Spleen (tissue), 11 donors: ENCODE measurements at regions not wholly inside any gene's neighbourhood (a gene's known extent, or its start where the extent isn't known, plus 50 kb on each side); places are given as distances from the start of the nearest gene placed in this dataset.

Experiments
- DNase-seq: peaks from one replicate; pipeline ENCODE4 v3.0.0-alpha.2; 2020
- H3K27ac ChIP-seq, 8 donors: fragments of 200-600 bp; sonication (generic) in 7 of 8; 1 replicate in 4 of 8; 2 replicates in 4 of 8; pipeline versions ENCODE4 v1.5.0 to v1.8.0; 2016 to 2021; ENCODE audit warnings: inconsistent platforms in 4 of 8, mild to moderate bottlenecking in 4 of 8, moderate library complexity in 1 of 8
- H3K27me3 ChIP-seq, 7 donors: fragments of 200-600 bp; sonication (generic) in 6 of 7; replicated peaks in 1 of 7; 1 replicate in 4 of 7; 2 replicates in 3 of 7; pipeline versions ENCODE4 v1.5.0 to v1.8.0; 2016 to 2021; ENCODE audit warnings: inconsistent platforms in 3 of 7, mild to moderate bottlenecking in 1 of 7
- H3K36me3 ChIP-seq, 6 donors: fragments of 200-600 bp; sonication (generic) in 5 of 6; 1 replicate in 4 of 6; 2 replicates in 2 of 6; pipeline versions ENCODE4 v1.5.0 to v1.8.0; 2016 to 2021; ENCODE audit warnings: inconsistent platforms in 2 of 6
- H3K4me1 ChIP-seq, 6 donors: fragments of 200-600 bp; sonication (generic) in 5 of 6; 1 replicate in 3 of 6; 2 replicates in 3 of 6; pipeline versions ENCODE4 v1.5.0 to v1.8.0; 2016 to 2021; ENCODE audit warnings: inconsistent platforms in 3 of 6
- H3K4me3 ChIP-seq, 8 donors: fragments of 200-600 bp; sonication (generic) in 7 of 8; 1 replicate in 4 of 8; 2 replicates in 4 of 8; pipeline versions ENCODE4 v1.5.0 to v1.8.0; 2016 to 2021; ENCODE audit warnings: inconsistent platforms in 4 of 8, mild to moderate bottlenecking in 4 of 8, moderate library complexity in 2 of 8
- H3K9me3 ChIP-seq, 8 donors: fragments of 200-600 bp; sonication (generic) in 7 of 8; 1 replicate in 4 of 8; 2 replicates in 4 of 8; pipeline versions ENCODE4 v1.5.0 to v1.8.0; 2016 to 2021; ENCODE audit warnings: inconsistent platforms in 4 of 8
- POLR2A ChIP-seq, 3 donors: fragments of 450-650 bp; IDR thresholded peaks; one replicate each; pipeline ENCODE4 v1.5.1; 2017; ENCODE audit warnings: antibody characterized with exemption in 3 of 3, mild to moderate bottlenecking in 1 of 3
- POLR2AphosphoS5 ChIP-seq, 3 donors: sonication (generic); formaldehyde crosslinking; IDR thresholded peaks; one replicate each; pipeline ENCODE4 v1.5.1; 2017; ENCODE audit warnings: antibody characterized with exemption in 3 of 3
- WGBS, 5 donors: extraction: QIAGEN DNeasy Blood & Tissue Kit in 3 of 5; methylation state at CpG; one replicate each; pipeline versions ENCODE4 v1.1.5 to v1.1.7; 2013 to 2018; 5-methylcytosine and 5-hydroxymethylcytosine counted together
- intact Hi-C: fragments of 100-400 bp; cut with DNase I; formaldehyde crosslinking; loops from one replicate; pipeline ENCODE4 v1.15.0; 2023; ENCODE audit warnings: low total_unique reads
- TF ChIP-seq, protein P1 (sequence below), 11 experiments: fragments of 200-600 bp in 7 of 11; fragments of 450-650 bp in 4 of 11; sonication (generic) in 4 of 11; IDR thresholded peaks in 8 of 11; conservative IDR thresholded peaks in 3 of 11; 1 replicate in 7 of 11; 2 replicates in 4 of 11; pipeline versions ENCODE4 v1.4.0 to v1.8.0; 2016 to 2021; ENCODE audit warnings: antibody characterized with exemption in 11 of 11, inconsistent platforms in 4 of 11, mild to moderate bottlenecking in 1 of 11
- donor health status: healthy with polysubstance abuse.
- donor health status: DM: no; HTN: no; CAD: no; lungs with moderate emphysema.
- donor health status: DM: no; HTN: no; CAD: no.
- donor health status: Bipolar disorder and iron deficiency.
- donor health status: healthy.
- donor health status: DM: no; HTN: no; CAD: no.
- donor health status: DM: yes; HTN: yes; CAD: no.

DNA sequence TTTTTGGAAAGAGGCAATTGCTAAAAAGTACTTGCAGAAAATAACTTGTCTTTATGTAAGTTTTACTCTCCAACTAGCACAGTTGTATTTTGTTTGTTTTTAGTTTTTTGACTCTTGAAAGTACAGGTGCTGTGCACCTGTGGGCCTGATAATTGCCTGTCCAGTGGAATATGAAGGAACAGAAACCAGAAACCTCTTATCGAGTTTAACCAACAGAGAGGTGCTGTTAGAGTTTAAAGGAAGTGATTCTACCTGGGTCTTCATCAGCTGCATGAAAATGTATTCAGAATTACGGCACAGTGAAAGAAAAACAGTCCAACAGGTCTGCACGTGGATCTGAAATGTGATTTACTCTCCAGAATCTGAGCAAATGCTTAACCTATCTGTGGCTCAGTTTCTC lies 326.6 kb upstream of the POM121L12 start:
- H3K4me3 ChIP-seq = no peak overlapping the region
- TF ChIP-seq POLR2AphosphoS5 (IDR thresholded peaks at IDR 0.05) (no peak), POLR2A (IDR thresholded peaks at IDR 0.05) (no peak)
- TF ChIP-seq, protein P1, sequence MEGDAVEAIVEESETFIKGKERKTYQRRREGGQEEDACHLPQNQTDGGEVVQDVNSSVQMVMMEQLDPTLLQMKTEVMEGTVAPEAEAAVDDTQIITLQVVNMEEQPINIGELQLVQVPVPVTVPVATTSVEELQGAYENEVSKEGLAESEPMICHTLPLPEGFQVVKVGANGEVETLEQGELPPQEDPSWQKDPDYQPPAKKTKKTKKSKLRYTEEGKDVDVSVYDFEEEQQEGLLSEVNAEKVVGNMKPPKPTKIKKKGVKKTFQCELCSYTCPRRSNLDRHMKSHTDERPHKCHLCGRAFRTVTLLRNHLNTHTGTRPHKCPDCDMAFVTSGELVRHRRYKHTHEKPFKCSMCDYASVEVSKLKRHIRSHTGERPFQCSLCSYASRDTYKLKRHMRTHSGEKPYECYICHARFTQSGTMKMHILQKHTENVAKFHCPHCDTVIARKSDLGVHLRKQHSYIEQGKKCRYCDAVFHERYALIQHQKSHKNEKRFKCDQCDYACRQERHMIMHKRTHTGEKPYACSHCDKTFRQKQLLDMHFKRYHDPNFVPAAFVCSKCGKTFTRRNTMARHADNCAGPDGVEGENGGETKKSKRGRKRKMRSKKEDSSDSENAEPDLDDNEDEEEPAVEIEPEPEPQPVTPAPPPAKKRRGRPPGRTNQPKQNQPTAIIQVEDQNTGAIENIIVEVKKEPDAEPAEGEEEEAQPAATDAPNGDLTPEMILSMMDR (IDR thresholded peaks at IDR 0.05 in 8 of 11, conservative IDR thresholded peaks at IDR 0.05 in 3 of 11) = no peak
- 67 to 87% (median 72%) methylated on average over 3 of the region's 3 CpGs for WGBS, 5 donors
- no peaks in the 10 kb centered on the region for H3K4me1 ChIP-seq
- intact Hi-C loops = no loop called here
- H3K27me3 ChIP-seq = no peaks in the 10 kb centered on the region
- H3K9me3 ChIP-seq = peaks cover 0 to 50% (median 35%) of the 10 kb centered on the region in 8 donors
- no peak for DNase-seq
- H3K36me3 ChIP-seq = no peaks in the 10 kb centered on the region
- no peak overlapping the region for H3K27ac ChIP-seq

DNA sequence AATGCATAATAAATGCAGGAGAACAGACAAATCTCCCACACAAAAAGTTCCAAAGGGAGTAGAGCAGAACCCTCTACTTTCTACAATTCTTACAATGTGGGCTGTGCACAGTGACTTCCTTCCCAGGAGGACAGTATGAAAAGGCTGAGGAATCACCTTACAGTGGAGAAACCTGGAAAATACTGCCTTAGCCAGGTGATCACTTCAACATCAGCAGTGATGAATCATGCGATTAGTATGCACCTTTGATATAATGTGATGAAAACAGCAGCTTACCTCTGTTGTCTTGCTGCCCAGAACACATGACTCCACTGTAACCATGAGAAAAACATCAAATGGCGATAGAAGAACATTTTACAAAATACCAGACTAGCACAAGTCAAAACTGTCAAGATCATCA lies 329.7 kb upstream of the POM121L12 start:
- H3K36me3 ChIP-seq = no peaks in the 10 kb centered on the region
- 76 to 92% (median 87%) methylated on average over 2 of the region's 2 CpGs for whole genome bisulfite sequencing, 5 donors
- TF ChIP-seq POLR2A (IDR thresholded peaks at IDR 0.05) (no peak), POLR2AphosphoS5 (IDR thresholded peaks at IDR 0.05) (no peak)
- TF ChIP-seq, protein P1 (IDR thresholded peaks at IDR 0.05 in 8 of 11, conservative IDR thresholded peaks at IDR 0.05 in 3 of 11) = no peak
- no peak for DNase-seq
- no peaks in the 10 kb centered on the region for H3K4me1 ChIP-seq
- H3K9me3 ChIP-seq = peaks cover 0 to 31% (median 16%) of the 10 kb centered on the region in 8 donors
- no peaks in the 10 kb centered on the region for H3K27me3 ChIP-seq
- intact Hi-C loops = no loop called here
- H3K27ac ChIP-seq = no peak overlapping the region
- no peak overlapping the region for H3K4me3 ChIP-seq

DNA sequence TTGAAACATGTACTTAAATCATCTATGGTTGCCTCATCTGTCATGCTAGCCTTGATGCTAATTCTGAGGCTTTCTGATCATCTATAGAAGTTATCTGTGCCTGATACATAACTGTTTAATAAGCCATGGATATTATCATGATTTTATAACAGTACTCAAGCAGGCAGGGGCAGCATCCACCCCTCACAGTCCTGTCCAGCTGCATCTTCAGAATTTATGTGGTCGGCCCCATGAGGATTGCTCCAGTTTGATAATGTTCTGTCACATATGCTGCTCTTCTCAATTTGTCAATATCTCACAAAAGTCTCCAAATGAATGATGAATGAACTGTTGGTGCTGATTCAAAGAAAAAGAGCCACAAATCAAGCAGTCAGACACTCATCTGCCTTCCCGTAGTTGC lies 335.1 kb upstream of the POM121L12 start:
- TF ChIP-seq POLR2A (IDR thresholded peaks at IDR 0.05) (no peak), POLR2AphosphoS5 (IDR thresholded peaks at IDR 0.05) (no peak)
- TF ChIP-seq, protein P1 (IDR thresholded peaks at IDR 0.05 in 8 of 11, conservative IDR thresholded peaks at IDR 0.05 in 3 of 11) = no peak
- Histone ChIP-seq H3K27me3 (no peaks in the 10 kb centered on the region), H3K36me3 (no peaks in the 10 kb centered on the region), H3K4me1 (no peaks in the 10 kb centered on the region), H3K9me3 (peaks cover 0 to 12% (median 6%) of the 10 kb centered on the region in 8 donors), H3K27ac (no peak overlapping the region), H3K4me3 (no peak overlapping the region)
- 36 to 88% (median 71%) methylated on average over 2 of the region's 2 CpGs for WGBS, 5 donors
- intact Hi-C loops = no loop called here
- DNase-seq = no peak

DNA sequence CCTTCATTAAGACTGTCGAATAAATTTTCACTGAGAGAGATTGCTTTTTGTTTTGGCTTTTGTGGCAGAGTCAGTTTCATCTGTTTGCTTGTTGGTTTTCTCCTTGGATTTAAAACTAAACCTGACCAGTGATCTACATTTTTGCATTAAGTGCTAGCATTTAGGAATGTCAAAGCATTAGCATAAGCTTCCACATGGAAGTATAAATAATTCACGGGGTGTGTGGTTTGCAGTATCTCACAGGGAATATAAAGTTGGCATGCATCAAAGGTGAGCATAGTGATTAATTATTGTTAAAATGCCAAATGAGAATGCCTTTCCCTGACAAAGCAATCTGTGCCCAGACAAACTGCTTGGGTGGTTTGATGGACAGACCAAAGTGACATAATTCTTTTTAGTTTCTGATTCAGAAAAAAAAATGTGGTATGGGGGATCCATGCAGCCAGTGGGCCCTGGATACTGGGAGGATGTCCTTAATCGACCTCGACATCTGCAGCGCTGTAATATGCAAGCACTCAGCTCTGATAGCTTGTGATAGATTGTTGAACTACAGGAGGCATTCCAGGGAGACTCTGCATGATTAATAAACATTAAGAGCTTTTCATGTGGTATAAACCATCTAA lies 339.3 kb upstream of the POM121L12 start:
- peaks cover 0 to 12% (median 2%) of the 10 kb centered on the region in 8 donors for H3K9me3 ChIP-seq
- no peak for TF ChIP-seq POLR2AphosphoS5 (IDR thresholded peaks at IDR 0.05)
- TF ChIP-seq, protein P1 (IDR thresholded peaks at IDR 0.05 in 8 of 11, conservative IDR thresholded peaks at IDR 0.05 in 3 of 11) = no peak
- TF ChIP-seq POLR2A (IDR thresholded peaks at IDR 0.05) = no peak
- no peak overlapping the region for H3K27ac ChIP-seq
- WGBS, 5 donors = 32 to 53% (median 45%) methylated on average over 5 of the region's 5 CpGs
- no peak overlapping the region for H3K4me3 ChIP-seq
- H3K27me3 ChIP-seq = no peaks in the 10 kb centered on the region
- DNase-seq = no peak
- no peaks in the 10 kb centered on the region for H3K4me1 ChIP-seq
- H3K36me3 ChIP-seq = no peaks in the 10 kb centered on the region
- intact Hi-C loops = no loop called here
